SK-N-SH (cell line): ENCODE measurements at regions not wholly inside any gene's neighbourhood (a gene's known extent, or its start where the extent isn't known, plus 50 kb on each side); places are given as distances from the start of the nearest gene placed in this dataset.

ENCODE experiments used
- CTCF ChIA-PET: fragments of 300-600, 350-600 bp; formaldehyde crosslinking; extraction: SDS; loops from one replicate; lab custom pipeline; 2021; lab: Yijun Ruan, JAX
- POLR2A ChIA-PET: fragments of 350-600 bp; sonication (Branson Sonifier 250); formaldehyde crosslinking; extraction: SDS; loops from one replicate; lab custom pipeline; 2020; ENCODE audit warnings: antibody characterized with exemption, inconsistent platforms; lab: Yijun Ruan, JAX
- DNase-seq: peaks from one replicate; pipeline ENCODE4 v3.0.0; 2012
- H2AFZ ChIP-seq: fragments of 200-600 bp; sonication (generic); 2 replicates; pipeline ENCODE4 v1.8.1; 2016; ENCODE audit warnings: antibody characterized with exemption, mild to moderate bottlenecking, low read depth
- H3F3A ChIP-seq: fragments of 200-600 bp; sonication (generic); replicated peaks from 2 replicates; pipeline ENCODE3; 2016; ENCODE audit warnings: antibody characterized with exemption, mild to moderate bottlenecking; ENCODE audit not compliant: insufficient read depth
- H3K27ac ChIP-seq, 2 experiments: fragments of 200-500 bp in 1 of 2; fragments of 200-600 bp in 1 of 2; sonication (Bioruptor generic) in 1 of 2; sonication (generic), shearing (Covaris generic) in 1 of 2; 2 replicates each; pipeline versions ENCODE4 v1.5.1 to v1.6.1; 2014 to 2016; ENCODE audit warnings: low read depth in 2 of 2, inconsistent platforms in 1 of 2, low read length in 1 of 2, mild to moderate bottlenecking in 1 of 2, mixed read lengths in 1 of 2
- H3K27me3 ChIP-seq: fragments of 200-600 bp; sonication (generic), shearing (Covaris generic); 2 replicates; pipeline ENCODE4 v1.6.1; 2016; ENCODE audit warnings: mixed run types; ENCODE audit not compliant: insufficient read depth
- H3K36me3 ChIP-seq, 2 experiments: fragments of 200-500 bp in 1 of 2; fragments of 200-600 bp in 1 of 2; sonication (Bioruptor generic) in 1 of 2; sonication (generic) in 1 of 2; replicated peaks in 1 of 2; 2 replicates each; pipeline versions ENCODE3 to v1.5.1; 2014 to 2016; ENCODE audit warnings: low read length in 1 of 2, mild to moderate bottlenecking in 1 of 2; ENCODE audit not compliant: insufficient read depth in 2 of 2, control insufficient read depth in 1 of 2
- H3K4me1 ChIP-seq, 2 experiments: fragments of 200-500 bp in 1 of 2; fragments of 200-600 bp in 1 of 2; sonication (Bioruptor generic) in 1 of 2; sonication (generic), shearing (Covaris generic) in 1 of 2; 2 replicates each; pipeline versions ENCODE4 v1.5.1 to v1.6.1; 2014 to 2016; ENCODE audit warnings: low read depth in 1 of 2, low read length in 1 of 2, mixed run types in 1 of 2; ENCODE audit not compliant: insufficient read depth in 2 of 2, control insufficient read depth in 1 of 2
- H3K4me2 ChIP-seq: fragments of 200-600 bp; sonication (generic), shearing (Covaris generic); 2 replicates; pipeline ENCODE4 v1.6.1; 2017; ENCODE audit warnings: mixed run types
- H3K4me3 ChIP-seq, 2 experiments: fragments of 200-500 bp in 1 of 2; fragments of 200-600 bp in 1 of 2; sonication (Bioruptor generic) in 1 of 2; sonication (generic), shearing (Covaris generic) in 1 of 2; 2 replicates each; pipeline versions ENCODE4 v1.5.1 to v1.8.1; 2014 to 2016; ENCODE audit warnings: low read depth in 2 of 2, inconsistent platforms in 1 of 2, low read length in 1 of 2, mild to moderate bottlenecking in 1 of 2, mixed read lengths in 1 of 2, moderate library complexity in 1 of 2
- H3K79me2 ChIP-seq: fragments of 200-600 bp; sonication (generic); 2 replicates; pipeline ENCODE4 v1.8.1; 2017; ENCODE audit warnings: mild to moderate bottlenecking; ENCODE audit not compliant: insufficient read depth
- H3K9ac ChIP-seq: fragments of 200-600 bp; sonication (generic); 2 replicates; pipeline ENCODE4 v1.6.1; 2017; ENCODE audit warnings: mixed run types
- H3K9me2 ChIP-seq: fragments of 200-600 bp; sonication (generic); 2 replicates; pipeline ENCODE4 v1.6.1; 2017; ENCODE audit warnings: mixed run types
- H3K9me3 ChIP-seq: fragments of 200-600 bp; sonication (generic); 2 replicates; pipeline ENCODE4 v1.6.1; 2017; ENCODE audit warnings: mixed run types, mild to moderate bottlenecking, moderate library complexity
- H4K20me1 ChIP-seq: fragments of 200-600 bp; sonication (generic); 2 replicates; pipeline ENCODE4 v1.6.1; 2017; ENCODE audit warnings: mild to moderate bottlenecking, mixed run types; ENCODE audit not compliant: insufficient read depth
- ELF1 ChIP-seq: IDR thresholded peaks from 2 replicates; pipeline ENCODE4 v1.4.0; 2012
- EP300 ChIP-seq, 2 experiments: IDR thresholded peaks; 2 replicates each; pipeline versions ENCODE4 v1.4.0 to v1.6.1; 2012; ENCODE audit warnings: borderline replicate concordance in 1 of 2, low read depth in 1 of 2, low read length in 1 of 2
- FOSL2 ChIP-seq: IDR thresholded peaks from 2 replicates; pipeline ENCODE4 v1.4.0; 2012; ENCODE audit warnings: low read depth, mild to moderate bottlenecking, moderate library complexity, borderline replicate concordance
- FOXM1 ChIP-seq: IDR thresholded peaks from 2 replicates; pipeline ENCODE4 v1.4.0; 2012; ENCODE audit warnings: low read depth, mild to moderate bottlenecking
- GABPA ChIP-seq: IDR thresholded peaks from 2 replicates; pipeline ENCODE4 v1.4.0; 2012; ENCODE audit warnings: low read depth, mild to moderate bottlenecking
- GATA2 ChIP-seq: sonication (generic); formaldehyde crosslinking; IDR thresholded peaks from 2 replicates; pipeline ENCODE4 v1.5.0; 2020; ENCODE audit warnings: mild to moderate bottlenecking, missing genetic modification reagents
- IRF3 ChIP-seq: fragments of 150-350 bp; IDR thresholded peaks from 2 replicates; pipeline ENCODE4 v1.6.1; 2016; ENCODE audit warnings: mild to moderate bottlenecking, low read depth, low read length
- JUND ChIP-seq: IDR thresholded peaks from 2 replicates; pipeline ENCODE4 v1.4.0; 2012
- NFIC ChIP-seq: IDR thresholded peaks from 2 replicates; pipeline ENCODE4 v1.4.0; 2012; ENCODE audit warnings: borderline replicate concordance
- PBX3 ChIP-seq: IDR thresholded peaks from 2 replicates; pipeline ENCODE4; 2012
- RAD21 ChIP-seq: IDR thresholded peaks from 2 replicates; pipeline ENCODE4 v1.6.1; 2012; ENCODE audit warnings: mild to moderate bottlenecking, low read length
- RCOR1 ChIP-seq: fragments of 150-350 bp; IDR thresholded peaks from 2 replicates; pipeline ENCODE4 v1.6.1; 2017; ENCODE audit warnings: antibody characterized with exemption, low read length
- REST ChIP-seq: IDR thresholded peaks from 2 replicates; pipeline ENCODE4 v1.6.1; 2012; ENCODE audit warnings: mild to moderate bottlenecking, low read depth, low read length, moderate library complexity
- RFX5 ChIP-seq: IDR thresholded peaks from 2 replicates; pipeline ENCODE4 v1.6.1; 2012; ENCODE audit warnings: mild to moderate bottlenecking, improper control_type of control experiment, low read length
- SMC3 ChIP-seq: IDR thresholded peaks from 2 replicates; pipeline ENCODE4 v1.6.1; 2012; ENCODE audit warnings: low read depth, low read length, improper control_type of control experiment
- TAF1 ChIP-seq: IDR thresholded peaks from 2 replicates; pipeline ENCODE4 v1.6.1; 2012; ENCODE audit warnings: low read depth, mild to moderate bottlenecking, low read length, moderate library complexity, borderline replicate concordance
- TCF12 ChIP-seq: IDR thresholded peaks from 2 replicates; pipeline ENCODE4 v1.4.0; 2012
- TEAD4 ChIP-seq: IDR thresholded peaks from 2 replicates; pipeline ENCODE4 v1.4.0; 2012; ENCODE audit warnings: mild to moderate bottlenecking, borderline replicate concordance; ENCODE audit not compliant: insufficient read depth
- ZBTB33 ChIP-seq: IDR thresholded peaks from 2 replicates; pipeline ENCODE4 v1.4.0; 2012; ENCODE audit warnings: low read depth, borderline replicate concordance
- WGBS: methylation state at CpG from one replicate; pipeline ENCODE4 v1.1.6; 2017; ENCODE audit warnings: low lambda C conversion rate; 5-methylcytosine and 5-hydroxymethylcytosine counted together

- H3K9ac ChIP-seq = no peak overlapping the region
- no peaks in the 10 kb centered on the region for H3K79me2 ChIP-seq
- ChIA-PET POLR2A (no interaction called here), CTCF (no interaction called here)
- no peak overlapping the region for H3K4me2 ChIP-seq
- H3K9me2 ChIP-seq = no peaks in the 10 kb centered on the region
- no peaks in the 10 kb centered on the region for H4K20me1 ChIP-seq
- H3K27me3 ChIP-seq = no peaks in the 10 kb centered on the region
- peaks cover 15% of the 10 kb centered on the region for H3F3A ChIP-seq
- no peaks in the 10 kb centered on the region for H3K9me3 ChIP-seq
- no peaks in the 10 kb centered on the region for H3K36me3 ChIP-seq
- no peak overlapping the region for H2AFZ ChIP-seq
- H3K4me1 ChIP-seq = peaks cover 3 to 12% of the 10 kb centered on the region in 2 experiments
- no peak overlapping the region for H3K27ac ChIP-seq
- no peak overlapping the region for H3K4me3 ChIP-seq
- no peak for DNase-seq
- TF ChIP-seq JUND (0 out of 2 replicates have a peak, but pooled peaks have one; percentile 13), RCOR1 (no peak), TCF12 (peak; percentile 51), TAF1 (no peak), PBX3 (0 out of 2 replicates have a peak, but pooled peaks have one; percentile 31)
- TF ChIP-seq, all 33 proteins: peak for 3
Observed at GRCh38 chr2:18971628-18972027, 382.3 kb upstream of the NT5C1B start.

GRCh38 chr2:18971069-18971378 lies 381.7 kb upstream of the NT5C1B start:
- Histone ChIP-seq H3K4me3 (no peak overlapping the region), H3K4me2 (no peak overlapping the region), H3K27me3 (no peaks in the 10 kb centered on the region), H3K9me3 (no peaks in the 10 kb centered on the region), H3K4me1 (peaks cover 0 to 8% of the 10 kb centered on the region in 2 experiments), H4K20me1 (no peaks in the 10 kb centered on the region), H3K9ac (no peak overlapping the region), H3K27ac (no peak overlapping the region), H2AFZ (no peak overlapping the region), H3K9me2 (no peaks in the 10 kb centered on the region), H3K36me3 (no peaks in the 10 kb centered on the region), H3F3A (peaks cover 9% of the 10 kb centered on the region), H3K79me2 (no peaks in the 10 kb centered on the region)
- ChIA-PET CTCF (no interaction called here), POLR2A (no interaction called here)
- WGBS = 86% methylated on average over 3 of the region's 3 CpGs
- no peak for DNase-seq
- TF ChIP-seq FOSL2 (no peak), RFX5 (no peak), RAD21 (no peak), RCOR1 (no peak), TEAD4 (no peak), REST (no peak), IRF3 (no peak), NFIC (no peak), FOXM1 (no peak), PBX3 (no peak), EP300 (IDR thresholded peaks at IDR 0.05; ENCODE audit: borderline replicate concordance in 1 of 2, low read depth in 1 of 2, low read length in 1 of 2) (no peak), ELF1 (no peak), GATA2 (no peak), GABPA (no peak), SMC3 (no peak), ZBTB33 (no peak), TAF1 (no peak)
